PC-3 (cell line): ENCODE measurements at regions not wholly inside any gene's neighbourhood (a gene's known extent, or its start where the extent isn't known, plus 50 kb on each side); places are given as distances from the start of the nearest gene placed in this dataset.

ENCODE experiments used
- CTCF ChIP-seq: fragments of 300-600 bp; sonication (generic); conservative IDR thresholded peaks from 2 replicates; pipeline ENCODE4 v1.5.1; 2017; ENCODE audit warnings: antibody characterized with exemption, low read depth, mild to moderate bottlenecking, low read length
- EZH2phosphoT487 ChIP-seq: fragments of 300-600 bp; sonication (generic); IDR thresholded peaks from 2 replicates; pipeline ENCODE4 v1.6.1; 2018; ENCODE audit warnings: mild to moderate bottlenecking, antibody characterized with exemption, low read length, borderline replicate concordance

- TF ChIP-seq CTCF: no peak
- no peak for TF ChIP-seq EZH2phosphoT487
These were observed 67.9 kb upstream of the PUDP start for GRCh38 chrX:7215842-7216241.
